Ureter (tissue), 1 donor: ENCODE measurements at regions not wholly inside any gene's neighbourhood (a gene's known extent, or its start where the extent isn't known, plus 50 kb on each side); places are given as distances from the start of the nearest gene placed in this dataset.

Source experiments
- DNase-seq: peaks from one replicate; pipeline ENCODE4 v3.0.0-alpha.2; 2020; ENCODE audit warnings: low spot score
- donor health status: DM: yes; HTN: yes; CAD: no.

GRCh38 chr11:90849312-90849711 lies 626.5 kb upstream of the CHORDC1 start:
- no peak for DNase-seq

GRCh38 chr11:90847268-90847886 lies 624.5 kb upstream of the CHORDC1 start:
- DNase-seq = no peak

GRCh38 chr11:90846628-90847027 lies 623.8 kb upstream of the CHORDC1 start:
- no peak for DNase-seq

GRCh38 chr11:90845799-90846198 lies 623.0 kb upstream of the CHORDC1 start:
- DNase-seq = no peak

- DNase-seq = no peak
Measured at GRCh38 chr11:90845126-90845525, 622.3 kb upstream of the CHORDC1 start.

GRCh38 chr11:90844041-90844440 lies 621.2 kb upstream of the CHORDC1 start:
- DNase-seq = no peak

- no peak for DNase-seq
Measured at GRCh38 chr11:90842681-90843080, 619.8 kb upstream of the CHORDC1 start.

GRCh38 chr11:90840071-90840470 lies 617.2 kb upstream of the CHORDC1 start:
- DNase-seq = no peak

GRCh38 chr11:90836031-90836430 lies 613.2 kb upstream of the CHORDC1 start:
- no peak for DNase-seq

- no peak for DNase-seq
Measured at GRCh38 chr11:90823446-90823845, 600.6 kb upstream of the CHORDC1 start.

- no peak for DNase-seq
Measured at GRCh38 chr11:90822996-90823395, 600.1 kb upstream of the CHORDC1 start.

- DNase-seq = no peak
Measured at GRCh38 chr11:90818196-90818745, 595.4 kb upstream of the CHORDC1 start.

- DNase-seq = no peak
Measured at GRCh38 chr11:90809581-90809980, 586.7 kb upstream of the CHORDC1 start.

GRCh38 chr11:90805172-90805571 lies 582.3 kb upstream of the CHORDC1 start:
- DNase-seq = no peak

- DNase-seq = no peak
Measured at GRCh38 chr11:90803831-90804230, 581.0 kb upstream of the CHORDC1 start.

GRCh38 chr11:90803366-90803765 lies 580.5 kb upstream of the CHORDC1 start:
- no peak for DNase-seq

- no peak for DNase-seq
Measured at GRCh38 chr11:90798769-90799168, 575.9 kb upstream of the CHORDC1 start.

- no peak for DNase-seq
Measured at GRCh38 chr11:90795746-90796145, 572.9 kb upstream of the CHORDC1 start.

GRCh38 chr11:90788961-90789360 lies 566.1 kb upstream of the CHORDC1 start:
- DNase-seq = no peak

GRCh38 chr11:90784241-90784814 lies 561.5 kb upstream of the CHORDC1 start:
- no peak for DNase-seq

GRCh38 chr11:90783111-90783510 lies 560.3 kb upstream of the CHORDC1 start:
- DNase-seq = no peak

GRCh38 chr11:90779098-90779497 lies 556.2 kb upstream of the CHORDC1 start:
- no peak for DNase-seq

- DNase-seq = no peak
Measured at GRCh38 chr11:90775567-90776165, 552.8 kb upstream of the CHORDC1 start.
